Heart left ventricle (tissue), 16 donors: ENCODE measurements at regions not wholly inside any gene's neighbourhood (a gene's known extent, or its start where the extent isn't known, plus 50 kb on each side); places are given as distances from the start of the nearest gene placed in this dataset.

Experiments used
- ATAC-seq, 4 donors: fragments of 200-7000 bp; cut with Tn5 transposase; one replicate each; pipeline ENCODE4 v1.9.1; 2020 to 2022; ENCODE audit warnings: moderate library complexity in 4 of 4, mild to moderate bottlenecking in 3 of 4, moderate number of reproducible peaks in 1 of 4
- DNase-seq, 5 donors: peaks; one replicate each; pipeline ENCODE4 v3.0.0-alpha.2; 2020
- H3K27ac ChIP-seq, 12 donors: fragments of 200-600 bp; sonication (generic) in 4 of 12; one replicate each; pipeline versions ENCODE4 v1.5.0 to v1.8.0; 2016 to 2022; ENCODE audit warnings: mild to moderate bottlenecking in 2 of 12
- H3K27me3 ChIP-seq, 9 donors: fragments of 200-600 bp; sonication (generic) in 2 of 9; one replicate each; pipeline versions ENCODE4 v1.5.1 to v1.8.0; 2016 to 2022; ENCODE audit warnings: mild to moderate bottlenecking in 3 of 9
- H3K36me3 ChIP-seq, 9 donors: fragments of 200-600 bp; sonication (generic) in 2 of 9; one replicate each; pipeline versions ENCODE4 v1.5.0 to v1.8.0; 2018 to 2022; ENCODE audit warnings: mild to moderate bottlenecking in 2 of 9
- H3K4me1 ChIP-seq, 12 donors: fragments of 200-600 bp; sonication (generic) in 4 of 12; one replicate each; pipeline versions ENCODE4 v1.5.0 to v1.8.0; 2016 to 2022; ENCODE audit warnings: mild to moderate bottlenecking in 3 of 12
- H3K4me3 ChIP-seq, 12 donors: fragments of 200-600 bp; sonication (generic) in 4 of 12; one replicate each; pipeline versions ENCODE4 v1.5.0 to v1.8.0; 2017 to 2022; ENCODE audit warnings: mild to moderate bottlenecking in 9 of 12, moderate library complexity in 4 of 12
- H3K9me3 ChIP-seq, 12 donors: fragments of 200-600 bp; sonication (generic) in 4 of 12; one replicate each; pipeline versions ENCODE4 v1.5.0 to v1.8.0; 2016 to 2022; ENCODE audit warnings: mild to moderate bottlenecking in 1 of 12
- CTCF ChIP-seq, 12 donors: fragments of 200-600 bp; sonication (generic) in 4 of 12; IDR thresholded peaks; one replicate each; pipeline versions ENCODE4 v1.5.0 to v1.8.0; 2018 to 2022; ENCODE audit warnings: antibody characterized with exemption in 12 of 12, mild to moderate bottlenecking in 5 of 12
- POLR2A ChIP-seq, 2 donors: fragments of 450-650 bp; IDR thresholded peaks; one replicate each; pipeline ENCODE4 v1.6.1; 2017; ENCODE audit warnings: antibody characterized with exemption in 2 of 2, mild to moderate bottlenecking in 2 of 2, moderate library complexity in 2 of 2
- WGBS, 4 donors: extraction: QIAGEN DNeasy Blood & Tissue Kit in 2 of 4; methylation state at CpG; one replicate each; pipeline versions ENCODE4 v1.1.5 to v1.1.7; 2013 to 2018; 5-methylcytosine and 5-hydroxymethylcytosine counted together
- intact Hi-C, 10 donors: fragments of 100-400 bp; cut with DNase I; formaldehyde crosslinking; loops; one replicate each; pipeline versions ENCODE4 v1.11.1 to v1.14.2; 2022
- donor health status: ischemic (EF 13 %, LVEDD 7.1; RV severe dilation, severe dysfunction).
- donor health status: healthy with polysubstance abuse.
- donor health status: DM: no; HTN: yes; CAD: no.
- donor health status: DM: no; HTN: no; CAD: no.
- donor health status: ischemic (EF 25% LVEDD 6.9; RV normal size, moderate dysfunction).
- donor health status: ischemic (EF 25% LVEDD 5.7; RV mildly dilated, moderate dysfunction).
- donor health status: healthy.
- donor health status: DM: yes; HTN: yes; CAD: no.
- donor health status: ischemic (EF 35%, LVEDD 5.7; RV mildly dilated, moderate dysfunction).
- donor health status: nonischemic (EF 11% LVEDD 7.7; RV severe dilation, severe dysfunction).
- donor health status: DM: yes; HTN: yes; CAD: no.
- donor health status: PGD.
- donor health status: ischemic (EF 29% LVEDD 5.4; RV normal size, mild dysfunction).
- donor health status: nonischemic (EF 23%, LVEDD 6.1; RV moderate dilation, normal function).

DNA sequence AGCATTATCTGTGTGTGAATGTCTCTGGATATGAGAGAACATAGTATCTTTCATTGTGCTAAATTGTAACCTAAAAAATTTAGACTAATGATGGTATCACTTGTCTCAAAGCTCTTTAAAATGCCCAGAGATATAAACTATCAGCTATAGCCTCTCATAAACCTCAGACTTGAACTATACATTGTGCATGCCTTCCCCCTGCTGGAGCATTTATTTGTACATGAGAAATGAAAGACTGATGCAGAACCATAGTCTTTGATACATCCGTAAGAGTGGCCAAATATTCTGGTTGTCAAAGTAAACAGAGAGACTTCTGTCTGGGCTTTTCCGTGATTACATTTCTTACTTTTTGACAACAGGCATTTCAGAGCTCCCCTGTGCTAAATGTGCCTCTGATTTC is 71.9 kb upstream of the CCDC68 start:
- no peak overlapping the region for H3K4me3 ChIP-seq

DNA sequence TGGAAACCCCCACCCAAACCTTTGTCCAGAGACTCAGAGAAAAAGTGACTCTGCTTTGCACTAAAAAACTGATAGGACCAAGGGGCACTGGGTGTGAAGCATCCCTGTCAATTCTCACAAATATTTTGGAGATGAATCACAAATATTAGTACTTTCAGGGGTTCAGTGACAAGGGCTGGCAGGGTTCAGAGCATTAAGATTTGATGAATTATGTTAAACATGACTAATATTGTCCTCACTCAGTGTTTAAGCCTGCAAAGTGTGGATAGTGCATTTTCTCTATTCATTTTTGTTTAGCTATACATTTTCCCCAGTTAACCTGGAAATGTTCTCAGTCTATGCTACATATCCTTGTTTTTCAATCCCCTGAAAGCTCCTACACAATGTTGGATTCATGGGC is 65.3 kb upstream of the CCDC68 start:
- Histone ChIP-seq H3K27ac (no peak overlapping the region), H3K4me1 (no peaks in the 10 kb centered on the region), H3K9me3 (no peaks in the 10 kb centered on the region), H3K36me3 (no peaks in the 10 kb centered on the region), H3K27me3 (no peaks in the 10 kb centered on the region), H3K4me3 (no peak overlapping the region)
- no peak for ATAC-seq
- DNase-seq: no peak
- no peak for TF ChIP-seq POLR2A (IDR thresholded peaks at IDR 0.05)
- TF ChIP-seq CTCF (IDR thresholded peaks at IDR 0.05): no peak
- intact Hi-C loops: no loop called here

More for the DNA sequence above, 71.9 kb upstream of the CCDC68 start:
- no peaks in the 10 kb centered on the region for H3K36me3 ChIP-seq
- ATAC-seq (no peak), DNase-seq (no peak)
- no peak for TF ChIP-seq CTCF (IDR thresholded peaks at IDR 0.05)
- TF ChIP-seq POLR2A (IDR thresholded peaks at IDR 0.05): no peak
- no peaks in the 10 kb centered on the region for H3K9me3 ChIP-seq
- intact Hi-C loops: no loop called here
- WGBS, 4 donors: 83 to 90% (median 86%) methylated on average over 2 of the region's 2 CpGs
- no peak overlapping the region for H3K27ac ChIP-seq
- no peaks in the 10 kb centered on the region for H3K4me1 ChIP-seq
- no peaks in the 10 kb centered on the region for H3K27me3 ChIP-seq

DNA sequence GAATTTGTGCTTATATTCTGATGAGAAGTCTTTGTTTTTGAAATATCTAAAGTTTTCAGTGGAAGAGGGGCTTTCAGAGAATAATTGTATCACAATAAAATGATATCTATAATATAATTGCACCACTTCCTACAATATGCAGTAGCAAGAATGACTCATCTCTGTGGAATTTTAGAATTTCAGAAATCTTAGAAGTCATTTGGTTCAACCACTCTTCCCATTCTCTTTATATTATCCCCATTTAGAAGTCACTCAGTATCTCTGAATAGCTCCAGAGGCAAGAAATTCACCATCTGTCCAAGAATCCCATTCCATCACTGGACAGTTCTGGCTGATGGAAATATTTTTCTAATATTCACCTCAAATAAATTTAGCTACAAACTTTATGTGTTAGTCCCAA is 59.3 kb upstream of the CCDC68 start:
- no peaks in the 10 kb centered on the region for H3K9me3 ChIP-seq
- intact Hi-C loops: no loop called here
- no peak for ATAC-seq
- TF ChIP-seq POLR2A (IDR thresholded peaks at IDR 0.05) (no peak), CTCF (IDR thresholded peaks at IDR 0.05) (no peak)
- no peaks in the 10 kb centered on the region for H3K4me1 ChIP-seq
- no peak overlapping the region for H3K4me3 ChIP-seq
- no peaks in the 10 kb centered on the region for H3K27me3 ChIP-seq
- H3K36me3 ChIP-seq: no peaks in the 10 kb centered on the region
- no peak overlapping the region for H3K27ac ChIP-seq
- DNase-seq: no peak

GRCh38 chr18:55014095-55014494 is 54.8 kb upstream of the CCDC68 start:
- ATAC-seq (no peak), DNase-seq (no peak)
- Histone ChIP-seq H3K9me3 (no peaks in the 10 kb centered on the region), H3K27me3 (no peaks in the 10 kb centered on the region), H3K4me1 (no peaks in the 10 kb centered on the region), H3K4me3 (no peak overlapping the region), H3K36me3 (no peaks in the 10 kb centered on the region), H3K27ac (no peak overlapping the region)
- intact Hi-C loops: no loop called here
- WGBS, 4 donors: 90 to 94% (median 92%) methylated on average over 3 of the region's 3 CpGs
- no peak for TF ChIP-seq POLR2A (IDR thresholded peaks at IDR 0.05)
- TF ChIP-seq CTCF (IDR thresholded peaks at IDR 0.05): no peak
